ENCODE measurements at regions not wholly inside any gene's neighbourhood (a gene's known extent, or its start where the extent isn't known, plus 50 kb on each side); places are given as distances from the start of the nearest gene placed in this dataset.

GRCh38 chr10:117690359-117690758, 147.8 kb downstream of the EMX2 start:
- Histone ChIP-seq H3K9me3 (no peaks in the 10 kb centered on the region), H3K36me3 (ENCODE audit: low read depth, missing control alignments) (no peaks in the 10 kb centered on the region), H3K27ac (no peak overlapping the region), H3K4me1 (no peaks in the 10 kb centered on the region), H3K4me3 (no peak overlapping the region), H3K27me3 (no peaks in the 10 kb centered on the region)
- no peak for TF ChIP-seq POLR2A (IDR thresholded peaks at IDR 0.05)
- intact Hi-C loops (cut with DNase I; ENCODE audit: low total_unique reads), result no loop called here
- DNase-seq, result no peak
- WGBS, 2 donors, result 80 to 83% methylated on average over 6 of the region's 6 CpGs

- WGBS, 2 donors, result 86 to 89% methylated on average over 6 of the region's 6 CpGs
- H3K4me3 ChIP-seq, result no peak overlapping the region
- intact Hi-C loops (cut with DNase I; ENCODE audit: low total_unique reads), result no loop called here
- no peak for TF ChIP-seq CTCF (IDR thresholded peaks at IDR 0.05)
- no peak for TF ChIP-seq POLR2A (IDR thresholded peaks at IDR 0.05)
- no peaks in the 10 kb centered on the region for H3K9me3 ChIP-seq
- no peak for DNase-seq
- H3K27ac ChIP-seq, result no peak overlapping the region
- no peaks in the 10 kb centered on the region for H3K36me3 ChIP-seq (ENCODE audit: low read depth, missing control alignments)
- no peaks in the 10 kb centered on the region for H3K27me3 ChIP-seq
- no peaks in the 10 kb centered on the region for H3K4me1 ChIP-seq
These were observed 151.6 kb downstream of the EMX2 start for GRCh38 chr10:117694190-117694589.

- intact Hi-C loops (cut with DNase I; ENCODE audit: low total_unique reads), result no loop called here
- H3K27me3 ChIP-seq, result no peaks in the 10 kb centered on the region
- no peak overlapping the region for H3K27ac ChIP-seq
- no peaks in the 10 kb centered on the region for H3K4me1 ChIP-seq
- H3K36me3 ChIP-seq (ENCODE audit: low read depth, missing control alignments), result no peaks in the 10 kb centered on the region
- no peaks in the 10 kb centered on the region for H3K9me3 ChIP-seq
- no peak for DNase-seq
- no peak for TF ChIP-seq POLR2A (IDR thresholded peaks at IDR 0.05)
- TF ChIP-seq CTCF (IDR thresholded peaks at IDR 0.05), result no peak
- H3K4me3 ChIP-seq, result no peak overlapping the region
- WGBS, 2 donors, result 93 to 98% methylated on average over 2 of the region's 2 CpGs
These were observed 154.9 kb downstream of the EMX2 start for GRCh38 chr10:117697402-117697801.

GRCh38 chr10:117698809-117699208, 156.3 kb downstream of the EMX2 start:
- Histone ChIP-seq H3K9me3 (no peaks in the 10 kb centered on the region), H3K4me1 (no peaks in the 10 kb centered on the region), H3K27me3 (no peaks in the 10 kb centered on the region), H3K4me3 (no peak overlapping the region), H3K36me3 (ENCODE audit: low read depth, missing control alignments) (no peaks in the 10 kb centered on the region), H3K27ac (no peak overlapping the region)
- DNase-seq, result no peak
- intact Hi-C loops (cut with DNase I; ENCODE audit: low total_unique reads), result no loop called here
- 64 to 82% methylated on average over 2 of the region's 2 CpGs for WGBS, 2 donors
- TF ChIP-seq CTCF (IDR thresholded peaks at IDR 0.05), result no peak
- TF ChIP-seq POLR2A (IDR thresholded peaks at IDR 0.05), result no peak

- TF ChIP-seq CTCF (IDR thresholded peaks at IDR 0.05) (no peak), POLR2A (IDR thresholded peaks at IDR 0.05) (no peak)
- no peak for DNase-seq
- 77 to 79% methylated on average over 7 of the region's 7 CpGs for WGBS, 2 donors
- Histone ChIP-seq H3K4me1 (no peaks in the 10 kb centered on the region), H3K4me3 (no peak overlapping the region), H3K27me3 (no peaks in the 10 kb centered on the region), H3K9me3 (no peaks in the 10 kb centered on the region), H3K36me3 (ENCODE audit: low read depth, missing control alignments) (no peaks in the 10 kb centered on the region), H3K27ac (no peak overlapping the region)
- intact Hi-C loops (cut with DNase I; ENCODE audit: low total_unique reads), result no loop called here
These were observed 157.0 kb downstream of the EMX2 start for GRCh38 chr10:117699436-117700075.

All from testis (tissue), 2 donors.